ENCODE measurements at regions not wholly inside any gene's neighbourhood (a gene's known extent, or its start where the extent isn't known, plus 50 kb on each side); places are given as distances from the start of the nearest gene placed in this dataset.

DNA sequence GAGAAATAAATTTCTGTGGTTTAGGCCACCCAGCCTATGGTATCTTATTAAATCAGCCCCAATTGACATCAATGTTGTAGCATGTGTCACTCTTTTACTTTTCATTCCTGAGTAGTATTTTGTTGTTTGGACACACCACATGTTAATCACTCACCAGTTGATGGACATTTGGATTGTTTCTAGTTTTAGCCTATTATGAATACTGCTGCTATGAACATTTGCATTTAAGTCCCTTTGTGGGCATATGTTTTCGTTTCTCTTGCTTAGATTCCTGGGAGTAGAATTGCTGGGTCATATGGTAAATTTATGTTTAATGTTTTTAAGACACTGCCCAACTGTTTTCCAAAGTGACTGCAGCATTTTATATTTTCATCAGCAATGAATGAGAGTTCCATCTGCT, 50.2 kb upstream of the NUF2 start:
- no peak overlapping the region for H3K18ac ChIP-seq (ENCODE audit: insufficient read length, low read depth, low read length)
- no peak overlapping the region for H4K91ac ChIP-seq (ENCODE audit: insufficient read length, low read depth, low read length)

More for the DNA sequence above, 50.2 kb upstream of the NUF2 start:
- no peak overlapping the region for H3K9ac ChIP-seq (ENCODE audit: extremely low read depth, insufficient read length, low read length)
- no peak overlapping the region for H4K8ac ChIP-seq (replicated peaks; ENCODE audit: insufficient read length, low read depth, low read length)
- H2AK5ac ChIP-seq (ENCODE audit: insufficient read length, low read length) = no peak overlapping the region
- H3K36me3 Mint-ChIP-seq (ENCODE audit: insufficient read depth in 1 of 3, low read depth in 3 of 3) = no peaks in the 10 kb centered on the region
- H3K23ac ChIP-seq (ENCODE audit: insufficient read length, low read depth, low read length) = no peak overlapping the region
- no CpG with 5 or more reads among the region's 1 CpG for WGBS (ENCODE audit: extremely low coverage, insufficient read length, low lambda C conversion rate)
- H3K79me2 ChIP-seq (ENCODE audit: insufficient read depth, low read length) = no peaks in the 10 kb centered on the region
- H3K4ac ChIP-seq (ENCODE audit: low read depth, low read length) = no peak overlapping the region
- H3K4me1 ChIP-seq (ENCODE audit: insufficient read depth, low read length) = no peaks in the 10 kb centered on the region; the same call in 1 of the 2 replicates
- no peak overlapping the region for H2BK12ac ChIP-seq (ENCODE audit: insufficient read length, low read depth, low read length)
- no peaks in the 10 kb centered on the region for H3K27me3 Mint-ChIP-seq (ENCODE audit: low read depth)
- H3K23me2 ChIP-seq (ENCODE audit: insufficient read length, low read depth, low read length, poor library complexity, severe bottlenecking) = no peaks in the 10 kb centered on the region
- no peaks in the 10 kb centered on the region for H3K9me3 ChIP-seq (ENCODE audit: control insufficient read depth, low read depth, low read length)
- H3K27ac ChIP-seq (ENCODE audit: insufficient read length, low read depth, low read length) = no peak overlapping the region
- no peak overlapping the region for H3K56ac ChIP-seq (ENCODE audit: insufficient read length, low read depth, low read length)
- H3K9me3 Mint-ChIP-seq = no peaks in the 10 kb centered on the region
- no peak overlapping the region for H3K4me3 Mint-ChIP-seq
- no peak overlapping the region for H4K5ac ChIP-seq (ENCODE audit: insufficient read length, low read depth, low read length)
- H2BK20ac ChIP-seq (ENCODE audit: low read depth, low read length, poor library complexity, severe bottlenecking) = no peak overlapping the region
- H4K20me1 ChIP-seq (ENCODE audit: control insufficient read depth, insufficient read depth, insufficient read length) = no peaks in the 10 kb centered on the region
- no peaks in the 10 kb centered on the region for H3K79me1 ChIP-seq (ENCODE audit: insufficient read depth, low read depth, low read length, poor library complexity, severe bottlenecking)
- no peak overlapping the region for H2BK15ac ChIP-seq (ENCODE audit: low read depth, low read length)
- no peak overlapping the region for H3K14ac ChIP-seq (ENCODE audit: insufficient read depth, low read length)
- no peak for DNase-seq
- no peak overlapping the region for H2AFZ ChIP-seq (ENCODE audit: low read length)
- no peak overlapping the region for H3T11ph ChIP-seq (ENCODE audit: low read length)
- no peak overlapping the region for H3K4me2 ChIP-seq (ENCODE audit: insufficient read depth, insufficient read length, low read length)
- H3K27ac Mint-ChIP-seq = peak overlapping the region in 1 of 3 experiments; percentile 84; a peak in 3 of 7 replicates
- H2BK120ac ChIP-seq (ENCODE audit: low read depth, low read length, poor library complexity, severe bottlenecking) = no peak overlapping the region
- TF ChIP-seq, protein P1, sequence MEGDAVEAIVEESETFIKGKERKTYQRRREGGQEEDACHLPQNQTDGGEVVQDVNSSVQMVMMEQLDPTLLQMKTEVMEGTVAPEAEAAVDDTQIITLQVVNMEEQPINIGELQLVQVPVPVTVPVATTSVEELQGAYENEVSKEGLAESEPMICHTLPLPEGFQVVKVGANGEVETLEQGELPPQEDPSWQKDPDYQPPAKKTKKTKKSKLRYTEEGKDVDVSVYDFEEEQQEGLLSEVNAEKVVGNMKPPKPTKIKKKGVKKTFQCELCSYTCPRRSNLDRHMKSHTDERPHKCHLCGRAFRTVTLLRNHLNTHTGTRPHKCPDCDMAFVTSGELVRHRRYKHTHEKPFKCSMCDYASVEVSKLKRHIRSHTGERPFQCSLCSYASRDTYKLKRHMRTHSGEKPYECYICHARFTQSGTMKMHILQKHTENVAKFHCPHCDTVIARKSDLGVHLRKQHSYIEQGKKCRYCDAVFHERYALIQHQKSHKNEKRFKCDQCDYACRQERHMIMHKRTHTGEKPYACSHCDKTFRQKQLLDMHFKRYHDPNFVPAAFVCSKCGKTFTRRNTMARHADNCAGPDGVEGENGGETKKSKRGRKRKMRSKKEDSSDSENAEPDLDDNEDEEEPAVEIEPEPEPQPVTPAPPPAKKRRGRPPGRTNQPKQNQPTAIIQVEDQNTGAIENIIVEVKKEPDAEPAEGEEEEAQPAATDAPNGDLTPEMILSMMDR (conservative IDR thresholded peaks at IDR 0.05) = no peak
- H3K4me1 Mint-ChIP-seq = peaks cover 0 to 4% of the 10 kb centered on the region in 2 experiments; a peak in 3 of 4 replicates
- H3K27me3 ChIP-seq (ENCODE audit: insufficient read depth, low read length) = no peaks in the 10 kb centered on the region
- no peak overlapping the region for H2BK5ac ChIP-seq (ENCODE audit: insufficient read length, low read length)
